HepG2 (cell line): ENCODE measurements at regions not wholly inside any gene's neighbourhood (a gene's known extent, or its start where the extent isn't known, plus 50 kb on each side); places are given as distances from the start of the nearest gene placed in this dataset.

Source experiments
- ATAC-seq: fragments of 200-7000 bp; cut with Tn5 transposase; 3 replicates; pipeline ENCODE4 v1.9.1; 2020; ENCODE audit warnings: mild to moderate bottlenecking, moderate library complexity
- BruUV-seq: library from RNA; stranded (reverse); fragments of 400-500 nt; replicated peaks from 2 replicates; lab custom pipeline; 2021; lab: Mats Ljungman, UMichigan
- CTCF ChIA-PET: fragments of 300-600 bp; formaldehyde crosslinking; extraction: SDS; loops from one replicate; lab custom pipeline; 2021; ENCODE audit warnings: low total read pairs, inconsistent platforms, low intra/inter-chr PET ratio; lab: Yijun Ruan, JAX
- POLR2A ChIA-PET: fragments of 350-600 bp; sonication (Branson Sonifier 250); formaldehyde crosslinking; loops from one replicate; lab custom pipeline; 2020; ENCODE audit warnings: antibody characterized with exemption, inconsistent platforms; lab: Yijun Ruan, JAX
- DNase-seq: peaks from one replicate; pipeline ENCODE4 v3.0.0-alpha.2; 2015; ENCODE audit warnings: low spot score
- FAIRE-seq: peaks from 3 replicates; lab custom pipeline; 2011; peaks lifted over from hg19 to GRCh38; lab: Jason Lieb, UNC
- H2AFZ ChIP-seq: one replicate; pipeline ENCODE4 v1.6.1; 2011; ENCODE audit warnings: low read length, inconsistent platforms
- H3K27ac ChIP-seq: fragments of 300-600 bp; 3 replicates; pipeline ENCODE4 v1.8.0; 2011; ENCODE audit warnings: mixed run types, mild to moderate bottlenecking, mixed read lengths, low read length, inconsistent platforms; ENCODE audit not compliant: insufficient read depth; ENCODE audit errors: extremely low read length
- H3K27me3 ChIP-seq, 2 experiments: fragments of 200-600 bp in 1 of 2; 2 replicates in 1 of 2; 3 replicates in 1 of 2; pipeline versions ENCODE4 v1.6.0 to v1.8.0; 2011; ENCODE audit warnings: low read length in 2 of 2, mild to moderate bottlenecking in 2 of 2, moderate library complexity in 2 of 2, inconsistent platforms in 1 of 2; ENCODE audit not compliant: insufficient read depth in 2 of 2, control insufficient read depth in 1 of 2
- H3K36me3 ChIP-seq, 2 experiments: fragments of 200-600 bp in 1 of 2; replicated peaks in 1 of 2; 2 replicates in 1 of 2; 3 replicates in 1 of 2; pipeline versions ENCODE4 v1.5.1 to v1.8.0; 2011; ENCODE audit warnings: low read length in 2 of 2, inconsistent platforms in 1 of 2; ENCODE audit not compliant: insufficient read depth in 2 of 2, control insufficient read depth in 1 of 2
- H3K4me1 ChIP-seq: 2 replicates; pipeline ENCODE4 v1.5.1; 2012; ENCODE audit warnings: low read length, inconsistent platforms; ENCODE audit not compliant: insufficient read depth
- H3K4me2 ChIP-seq: 2 replicates; pipeline ENCODE4 v1.6.0; 2011; ENCODE audit warnings: low read depth, low read length, inconsistent platforms
- H3K4me3 ChIP-seq, 3 experiments: fragments of 200-600 bp in 1 of 3; sonication (generic), shearing (Covaris generic) in 1 of 3; replicated peaks in 1 of 3; 2 replicates each; pipeline ENCODE4 v1.5.1; 2011 to 2016; ENCODE audit warnings: low read length in 3 of 3, inconsistent platforms in 2 of 3, low read depth in 2 of 3, mild to moderate bottlenecking in 2 of 3, control low read depth in 1 of 3, mixed read lengths in 1 of 3; ENCODE audit not compliant: insufficient read depth in 1 of 3
- H3K79me2 ChIP-seq: one replicate; pipeline ENCODE4 v1.6.1; 2011; ENCODE audit warnings: low read length, inconsistent platforms; ENCODE audit not compliant: insufficient read depth
- H3K9ac ChIP-seq: 2 replicates; pipeline ENCODE4 v1.6.0; 2011; ENCODE audit warnings: mild to moderate bottlenecking, low read depth, low read length, inconsistent platforms; ENCODE audit not compliant: insufficient read depth
- H3K9me3 ChIP-seq: 2 replicates; pipeline ENCODE4 v1.5.1; 2012; ENCODE audit warnings: mild to moderate bottlenecking, low read length
- H4K20me1 ChIP-seq: 2 replicates; pipeline ENCODE4 v1.6.0; 2011; ENCODE audit warnings: inconsistent platforms, mild to moderate bottlenecking, low read length, moderate library complexity; ENCODE audit not compliant: insufficient read depth
- ELK4 ChIP-seq: sonication (generic); formaldehyde crosslinking; IDR thresholded peaks from 2 replicates; pipeline ENCODE4 v1.9.0; 2021; ENCODE audit warnings: missing genetic modification reagents, borderline replicate concordance
- NR0B2 ChIP-seq: sonication (generic); formaldehyde crosslinking; IDR thresholded peaks from 2 replicates; pipeline ENCODE4 v1.4.0; 2020; ENCODE audit warnings: mild to moderate bottlenecking, missing genetic modification reagents
- PBX2 ChIP-seq: IDR thresholded peaks from 2 replicates; pipeline ENCODE4 v1.6.1; 2016; ENCODE audit warnings: control low read depth
- PCBP1 ChIP-seq: fragments of 200-400 bp; formaldehyde crosslinking; IDR thresholded peaks from 2 replicates; pipeline ENCODE4 v1.6.1; 2017; ENCODE audit warnings: mild to moderate bottlenecking, low read depth, low read length, borderline replicate concordance
- REL ChIP-seq: sonication (generic); formaldehyde crosslinking; conservative IDR thresholded peaks from 2 replicates; pipeline ENCODE4 v1.8.0; 2022; ENCODE audit warnings: mild to moderate bottlenecking, missing genetic modification reagents, moderate library complexity
- REPIN1 ChIP-seq: sonication (generic); formaldehyde crosslinking; IDR thresholded peaks from 2 replicates; pipeline ENCODE4 v1.8.0; 2022; ENCODE audit warnings: missing genetic modification reagents, low read depth, mild to moderate bottlenecking, borderline replicate concordance
- RNF219 ChIP-seq: sonication (generic); formaldehyde crosslinking; IDR thresholded peaks from 2 replicates; pipeline ENCODE4 v1.5.0; 2020; ENCODE audit warnings: mild to moderate bottlenecking, missing genetic modification reagents
- ZBTB7A ChIP-seq: sonication (generic); formaldehyde crosslinking; IDR thresholded peaks from 2 replicates; pipeline ENCODE4 v1.8.0; 2022; ENCODE audit warnings: mild to moderate bottlenecking, missing genetic modification reagents
- ZNF746 ChIP-seq: sonication (generic); formaldehyde crosslinking; IDR thresholded peaks from 2 replicates; pipeline ENCODE4 v1.8.0; 2022; ENCODE audit warnings: mild to moderate bottlenecking, missing genetic modification reagents
- ZNF781 ChIP-seq: sonication (generic); formaldehyde crosslinking; IDR thresholded peaks from 2 replicates; pipeline ENCODE4 v1.5.1; 2020; ENCODE audit warnings: borderline replicate concordance, mild to moderate bottlenecking, missing genetic modification reagents; ENCODE audit errors: not compliant biosample characterization
- WGBS: methylation state at CpG from one replicate; pipeline ENCODE4 v1.1.6; 2017; ENCODE audit warnings: low lambda C conversion rate; 5-methylcytosine and 5-hydroxymethylcytosine counted together
- in situ Hi-C: cut with HindIII; loops from 2 replicates; pipeline ENCODE4 v1.10.0; 2017; ENCODE audit warnings: low pct_unique_long_range_greater_than_20kb; ENCODE audit not compliant: extremely low pct_ligation_motif_present
- intact Hi-C: fragments of 100-400 bp; cut with micrococcal nuclease; formaldehyde crosslinking; loops from one replicate; pipeline ENCODE4 v1.10.0; 2022; ENCODE audit not compliant: unreplicated experiment
- TF ChIP-seq, protein P1 (sequence below): sonication (generic); formaldehyde crosslinking; IDR thresholded peaks from 2 replicates; pipeline ENCODE4 v1.4.0; 2020; ENCODE audit warnings: missing genetic modification reagents
- TF ChIP-seq, protein P2 (sequence below): sonication (generic); formaldehyde crosslinking; IDR thresholded peaks from 2 replicates; pipeline ENCODE4; 2020; ENCODE audit warnings: missing genetic modification reagents, mild to moderate bottlenecking, borderline replicate concordance

GRCh38 chr7:113373863-113374262 is 255.5 kb upstream of the SMIM30 start (continued):
- TF ChIP-seq ZBTB7A (no peak), REL (no peak)

DNA sequence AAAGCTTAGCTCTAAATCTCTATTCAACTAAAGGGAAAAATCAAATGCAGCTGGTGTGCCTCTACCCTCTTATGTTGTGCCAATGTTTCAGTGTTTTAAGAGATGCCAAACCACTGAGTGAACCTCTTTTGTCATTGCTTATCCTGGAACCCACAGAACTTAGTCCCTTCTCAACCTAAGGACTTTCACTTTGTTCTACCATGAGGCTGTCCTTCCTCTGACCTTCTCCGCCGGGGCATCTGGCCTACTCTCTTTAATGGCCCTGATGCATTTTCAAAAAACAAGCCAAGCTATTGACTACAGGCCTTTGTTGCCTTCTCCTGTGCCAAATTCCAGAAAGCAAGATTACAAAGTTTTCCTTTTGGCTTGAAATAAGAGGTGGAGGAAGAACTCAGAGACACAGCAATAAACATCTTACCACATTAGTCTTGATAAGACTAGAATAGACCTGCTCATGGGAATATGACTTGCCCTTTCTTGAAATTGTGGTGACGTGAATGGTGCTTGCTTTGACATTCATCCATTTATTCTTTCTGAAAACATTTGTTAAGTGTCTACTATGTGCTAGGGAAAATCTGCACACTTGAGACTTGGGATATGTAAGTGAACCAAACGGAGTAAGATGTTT is 253.2 kb upstream of the SMIM30 start:
- Histone ChIP-seq H3K9ac (no peak overlapping the region), H3K27ac (no peak overlapping the region), H2AFZ (no peak overlapping the region), H3K4me1 (no peaks in the 10 kb centered on the region), H3K79me2 (no peaks in the 10 kb centered on the region), H3K4me2 (no peak overlapping the region), H3K27me3 (no peaks in the 10 kb centered on the region), H3K9me3 (no peaks in the 10 kb centered on the region), H3K4me3 (no peak overlapping the region), H4K20me1 (no peaks in the 10 kb centered on the region), H3K36me3 (no peaks in the 10 kb centered on the region)
- FAIRE-seq (no peak), DNase-seq (no peak), ATAC-seq (no peak)
- ChIA-PET CTCF (no interaction called here), POLR2A (no interaction called here)
- 19% methylated on average over 4 of the region's 4 CpGs for WGBS
- in situ Hi-C loops (no loop called here), intact Hi-C loops (no loop called here)
- BruUV-seq = no TSS peak
- no peak for TF ChIP-seq PCBP1
- TF ChIP-seq ELK4 (CRISPR knock-in tag) = no peak
- no peak for TF ChIP-seq NR0B2
- TF ChIP-seq, protein P1, sequence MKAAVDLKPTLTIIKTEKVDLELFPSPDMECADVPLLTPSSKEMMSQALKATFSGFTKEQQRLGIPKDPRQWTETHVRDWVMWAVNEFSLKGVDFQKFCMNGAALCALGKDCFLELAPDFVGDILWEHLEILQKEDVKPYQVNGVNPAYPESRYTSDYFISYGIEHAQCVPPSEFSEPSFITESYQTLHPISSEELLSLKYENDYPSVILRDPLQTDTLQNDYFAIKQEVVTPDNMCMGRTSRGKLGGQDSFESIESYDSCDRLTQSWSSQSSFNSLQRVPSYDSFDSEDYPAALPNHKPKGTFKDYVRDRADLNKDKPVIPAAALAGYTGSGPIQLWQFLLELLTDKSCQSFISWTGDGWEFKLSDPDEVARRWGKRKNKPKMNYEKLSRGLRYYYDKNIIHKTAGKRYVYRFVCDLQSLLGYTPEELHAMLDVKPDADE (CRISPR knock-in tag) = no peak
- TF ChIP-seq RNF219 = no peak
- TF ChIP-seq ZNF781 (CRISPR knock-in tag) = no peak
- no peak for TF ChIP-seq PBX2 (CRISPR knock-in tag)
- TF ChIP-seq, protein P2, sequence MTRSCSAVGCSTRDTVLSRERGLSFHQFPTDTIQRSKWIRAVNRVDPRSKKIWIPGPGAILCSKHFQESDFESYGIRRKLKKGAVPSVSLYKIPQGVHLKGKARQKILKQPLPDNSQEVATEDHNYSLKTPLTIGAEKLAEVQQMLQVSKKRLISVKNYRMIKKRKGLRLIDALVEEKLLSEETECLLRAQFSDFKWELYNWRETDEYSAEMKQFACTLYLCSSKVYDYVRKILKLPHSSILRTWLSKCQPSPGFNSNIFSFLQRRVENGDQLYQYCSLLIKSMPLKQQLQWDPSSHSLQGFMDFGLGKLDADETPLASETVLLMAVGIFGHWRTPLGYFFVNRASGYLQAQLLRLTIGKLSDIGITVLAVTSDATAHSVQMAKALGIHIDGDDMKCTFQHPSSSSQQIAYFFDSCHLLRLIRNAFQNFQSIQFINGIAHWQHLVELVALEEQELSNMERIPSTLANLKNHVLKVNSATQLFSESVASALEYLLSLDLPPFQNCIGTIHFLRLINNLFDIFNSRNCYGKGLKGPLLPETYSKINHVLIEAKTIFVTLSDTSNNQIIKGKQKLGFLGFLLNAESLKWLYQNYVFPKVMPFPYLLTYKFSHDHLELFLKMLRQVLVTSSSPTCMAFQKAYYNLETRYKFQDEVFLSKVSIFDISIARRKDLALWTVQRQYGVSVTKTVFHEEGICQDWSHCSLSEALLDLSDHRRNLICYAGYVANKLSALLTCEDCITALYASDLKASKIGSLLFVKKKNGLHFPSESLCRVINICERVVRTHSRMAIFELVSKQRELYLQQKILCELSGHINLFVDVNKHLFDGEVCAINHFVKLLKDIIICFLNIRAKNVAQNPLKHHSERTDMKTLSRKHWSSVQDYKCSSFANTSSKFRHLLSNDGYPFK (CRISPR knock-in tag) = no peak
- TF ChIP-seq REPIN1 (CRISPR knock-in tag) = no peak
- TF ChIP-seq ZNF746 = no peak
